Loucy (cell line): ENCODE measurements at regions not wholly inside any gene's neighbourhood (a gene's known extent, or its start where the extent isn't known, plus 50 kb on each side); places are given as distances from the start of the nearest gene placed in this dataset.

ENCODE experiments used
- H2AFZ ChIP-seq: fragments of 200-600 bp; sonication (generic); 2 replicates; pipeline ENCODE4 v1.6.0; 2016; ENCODE audit warnings: antibody characterized with exemption, mild to moderate bottlenecking, low read length, moderate library complexity
- H3F3A ChIP-seq: fragments of 200-600 bp; 2 replicates; pipeline ENCODE4 v1.6.0; 2016; ENCODE audit warnings: antibody characterized with exemption, low read depth, mild to moderate bottlenecking
- H3K27me3 ChIP-seq: fragments of 200-600 bp; sonication (generic); 2 replicates; pipeline ENCODE4 v1.6.1; 2014; ENCODE audit warnings: low read length, mild to moderate bottlenecking; ENCODE audit not compliant: insufficient read depth, poor library complexity, severe bottlenecking
- H3K36me3 ChIP-seq: fragments of 200-600 bp; sonication (generic); 2 replicates; pipeline ENCODE4 v1.6.1; 2016; ENCODE audit warnings: low read length; ENCODE audit not compliant: insufficient read depth
- H3K4me1 ChIP-seq: fragments of 200-600 bp; sonication (generic); 2 replicates; pipeline ENCODE4 v1.5.1; 2014; ENCODE audit warnings: low read length, mild to moderate bottlenecking; ENCODE audit not compliant: insufficient read depth, poor library complexity, severe bottlenecking
- H3K4me2 ChIP-seq: fragments of 200-600 bp; sonication (generic); 2 replicates; pipeline ENCODE4 v1.6.0; 2014; ENCODE audit warnings: antibody characterized with exemption, low read length, low read depth, mild to moderate bottlenecking; ENCODE audit not compliant: poor library complexity, severe bottlenecking
- H3K4me3 ChIP-seq: fragments of 200-600 bp; sonication (generic); 2 replicates; pipeline ENCODE4 v1.5.1; 2014; ENCODE audit warnings: low read length, mild to moderate bottlenecking, mixed read lengths; ENCODE audit not compliant: poor library complexity, severe bottlenecking
- H3K79me2 ChIP-seq: fragments of 200-600 bp; sonication (generic); 2 replicates; pipeline ENCODE4 v1.6.1; 2014; ENCODE audit warnings: low read length; ENCODE audit not compliant: insufficient read depth
- H3K9ac ChIP-seq: fragments of 200-600 bp; sonication (generic); 2 replicates; pipeline ENCODE4 v1.6.0; 2014; ENCODE audit warnings: mild to moderate bottlenecking, low read depth, low read length, moderate library complexity; ENCODE audit not compliant: poor library complexity, severe bottlenecking
- H3K9me2 ChIP-seq: fragments of 200-600 bp; sonication (generic); replicated peaks from 2 replicates; pipeline ENCODE4 v1.6.1; 2016; ENCODE audit warnings: low read depth, low read length, mixed read lengths
- H3K9me3 ChIP-seq: fragments of 200-600 bp; sonication (generic); 2 replicates; pipeline ENCODE4 v1.6.1; 2014; ENCODE audit warnings: mild to moderate bottlenecking, antibody characterized with exemption, low read length, low read depth; ENCODE audit not compliant: insufficient read depth
- H4K20me1 ChIP-seq: fragments of 200-600 bp; sonication (generic); 2 replicates; pipeline ENCODE4 v1.6.0; 2014; ENCODE audit warnings: antibody characterized with exemption, low read length, mild to moderate bottlenecking; ENCODE audit not compliant: insufficient read depth, poor library complexity, severe bottlenecking
- EZH2phosphoT487 ChIP-seq: fragments of 200-600 bp; IDR thresholded peaks from 2 replicates; pipeline ENCODE4 v1.6.1; 2018; ENCODE audit warnings: antibody characterized with exemption, mild to moderate bottlenecking, moderate library complexity, borderline replicate concordance
- TF ChIP-seq, protein P1 (sequence below): fragments of 200-600 bp; sonication (generic); conservative IDR thresholded peaks from 2 replicates; pipeline ENCODE4 v1.5.1; 2014; ENCODE audit warnings: mild to moderate bottlenecking, antibody characterized with exemption, low read length

DNA sequence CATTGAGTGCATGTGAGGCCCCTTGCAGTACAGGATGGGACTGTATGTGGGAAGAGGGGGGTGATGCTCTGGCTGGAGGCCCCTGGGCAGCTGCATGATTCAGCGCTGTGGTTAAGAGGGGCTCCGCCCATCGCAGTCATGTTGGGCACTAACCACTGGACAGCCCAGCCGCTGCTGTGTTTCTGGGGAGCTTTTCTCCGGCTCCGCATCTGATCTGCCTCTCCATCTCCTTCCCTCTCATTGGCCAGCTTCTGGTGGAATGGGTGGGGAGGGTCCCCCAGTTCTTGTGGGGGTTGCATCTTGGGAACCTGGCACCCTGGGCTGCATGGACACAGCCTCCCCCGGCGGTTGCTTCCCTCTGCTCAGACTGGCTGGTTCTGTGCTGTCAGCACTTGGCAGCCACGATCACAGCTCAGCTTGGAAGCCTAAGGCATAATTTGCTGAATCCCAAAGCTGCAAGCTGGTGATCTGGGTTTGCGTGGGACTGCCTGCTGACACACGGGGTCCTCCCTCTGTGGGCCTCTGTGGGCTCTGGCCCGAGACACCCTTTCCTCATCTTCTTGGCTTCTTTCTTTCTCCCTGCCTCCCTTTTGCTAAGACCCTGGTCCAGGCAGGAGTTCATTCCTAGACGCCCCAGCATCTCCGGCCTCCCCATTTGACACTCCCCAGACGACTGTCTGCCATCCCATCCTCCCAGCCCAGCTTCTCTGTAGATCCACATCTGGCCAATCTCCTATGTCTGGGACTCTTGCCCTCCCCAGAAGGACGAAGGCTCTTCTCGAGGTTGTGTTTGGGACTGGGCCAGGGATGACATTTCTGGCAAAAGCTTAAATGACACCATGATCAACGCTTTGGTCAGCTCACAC, 168.3 kb downstream of the SEC14L1 start:
- no peaks in the 10 kb centered on the region for H4K20me1 ChIP-seq

DNA sequence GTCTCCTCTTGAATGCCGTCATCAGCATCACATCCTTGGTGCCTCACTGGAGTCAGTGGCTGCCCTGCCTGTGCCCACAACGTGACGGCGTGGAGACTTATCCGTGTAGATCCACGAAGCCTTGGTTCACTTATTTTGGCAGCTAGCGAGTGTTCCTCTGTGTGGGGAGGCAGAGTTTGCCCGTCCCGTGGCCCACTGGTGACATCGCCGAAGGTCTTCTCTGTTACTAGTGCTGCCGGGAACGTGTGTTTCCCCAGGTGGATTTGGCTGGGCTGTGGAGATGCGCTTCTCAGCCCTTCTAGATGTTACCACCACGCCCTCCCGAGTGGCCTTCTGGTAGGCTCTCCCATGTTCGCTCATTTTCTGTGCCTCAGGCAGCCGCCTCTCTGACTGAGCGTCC, 169.6 kb downstream of the SEC14L1 start:
- Histone ChIP-seq H2AFZ (no peak overlapping the region), H3K27me3 (no peaks in the 10 kb centered on the region), H4K20me1 (no peaks in the 10 kb centered on the region), H3K9ac (no peak overlapping the region), H3K4me3 (no peak overlapping the region), H3K9me2 (no peaks in the 10 kb centered on the region), H3F3A (no peaks in the 10 kb centered on the region), H3K4me1 (peaks cover 2% of the 10 kb centered on the region), H3K79me2 (no peaks in the 10 kb centered on the region), H3K36me3 (no peaks in the 10 kb centered on the region), H3K4me2 (no peak overlapping the region), H3K9me3 (no peaks in the 10 kb centered on the region)
- TF ChIP-seq, protein P1, sequence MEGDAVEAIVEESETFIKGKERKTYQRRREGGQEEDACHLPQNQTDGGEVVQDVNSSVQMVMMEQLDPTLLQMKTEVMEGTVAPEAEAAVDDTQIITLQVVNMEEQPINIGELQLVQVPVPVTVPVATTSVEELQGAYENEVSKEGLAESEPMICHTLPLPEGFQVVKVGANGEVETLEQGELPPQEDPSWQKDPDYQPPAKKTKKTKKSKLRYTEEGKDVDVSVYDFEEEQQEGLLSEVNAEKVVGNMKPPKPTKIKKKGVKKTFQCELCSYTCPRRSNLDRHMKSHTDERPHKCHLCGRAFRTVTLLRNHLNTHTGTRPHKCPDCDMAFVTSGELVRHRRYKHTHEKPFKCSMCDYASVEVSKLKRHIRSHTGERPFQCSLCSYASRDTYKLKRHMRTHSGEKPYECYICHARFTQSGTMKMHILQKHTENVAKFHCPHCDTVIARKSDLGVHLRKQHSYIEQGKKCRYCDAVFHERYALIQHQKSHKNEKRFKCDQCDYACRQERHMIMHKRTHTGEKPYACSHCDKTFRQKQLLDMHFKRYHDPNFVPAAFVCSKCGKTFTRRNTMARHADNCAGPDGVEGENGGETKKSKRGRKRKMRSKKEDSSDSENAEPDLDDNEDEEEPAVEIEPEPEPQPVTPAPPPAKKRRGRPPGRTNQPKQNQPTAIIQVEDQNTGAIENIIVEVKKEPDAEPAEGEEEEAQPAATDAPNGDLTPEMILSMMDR, result no peak
- no peak for TF ChIP-seq EZH2phosphoT487

More for the DNA sequence above, 168.3 kb downstream of the SEC14L1 start:
- no peak overlapping the region for H2AFZ ChIP-seq
- no peak overlapping the region for H3K4me2 ChIP-seq
- TF ChIP-seq EZH2phosphoT487, result no peak
- TF ChIP-seq, protein P1, result no peak
- no peaks in the 10 kb centered on the region for H3K9me2 ChIP-seq
- H3K4me1 ChIP-seq, result peaks cover 2% of the 10 kb centered on the region
- no peaks in the 10 kb centered on the region for H3F3A ChIP-seq
- H3K79me2 ChIP-seq, result no peaks in the 10 kb centered on the region
- no peaks in the 10 kb centered on the region for H3K36me3 ChIP-seq
- no peak overlapping the region for H3K9ac ChIP-seq
- no peak overlapping the region for H3K4me3 ChIP-seq
- no peaks in the 10 kb centered on the region for H3K9me3 ChIP-seq
- H3K27me3 ChIP-seq, result no peaks in the 10 kb centered on the region

DNA sequence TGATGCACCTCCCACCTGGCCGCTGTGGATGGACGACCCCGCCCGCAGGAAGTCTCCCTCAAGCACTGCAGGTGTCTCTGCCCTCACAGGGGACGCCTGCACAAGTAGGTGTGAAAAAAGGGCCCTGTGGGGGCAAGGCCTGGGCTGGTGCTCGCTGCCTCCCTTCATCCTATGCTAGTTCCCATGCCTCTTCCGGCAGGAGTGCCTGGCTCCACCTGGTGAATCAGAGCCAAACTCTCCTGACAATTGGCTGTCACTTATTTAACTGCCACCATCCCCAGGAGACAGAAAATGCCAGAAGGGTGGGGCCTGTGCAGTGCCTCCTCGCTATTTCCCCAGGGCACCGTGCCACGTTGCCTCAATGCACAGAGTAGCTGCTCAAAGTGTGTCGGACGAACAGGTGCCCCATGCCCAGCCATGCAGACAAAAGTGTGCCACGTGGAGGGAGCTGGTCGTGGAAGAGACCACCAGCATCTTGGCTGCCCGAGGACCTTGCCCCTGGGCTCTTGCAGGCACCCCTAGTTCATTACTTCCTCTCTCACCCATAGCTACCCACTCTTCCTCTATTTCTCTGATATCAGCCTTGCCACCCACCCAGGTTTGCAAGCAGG, 170.7 kb downstream of the SEC14L1 start:
- no peak overlapping the region for H3K4me2 ChIP-seq

More for the DNA sequence above, 170.7 kb downstream of the SEC14L1 start:
- no peak for TF ChIP-seq EZH2phosphoT487
- TF ChIP-seq, protein P1, result no peak
- no peaks in the 10 kb centered on the region for H3K9me2 ChIP-seq
- H3K9me3 ChIP-seq, result no peaks in the 10 kb centered on the region
- H3F3A ChIP-seq, result no peaks in the 10 kb centered on the region
- no peaks in the 10 kb centered on the region for H4K20me1 ChIP-seq
- no peak overlapping the region for H2AFZ ChIP-seq
- no peaks in the 10 kb centered on the region for H3K27me3 ChIP-seq
- H3K4me3 ChIP-seq, result no peak overlapping the region
- no peaks in the 10 kb centered on the region for H3K79me2 ChIP-seq
- H3K9ac ChIP-seq, result no peak overlapping the region
- H3K36me3 ChIP-seq, result no peaks in the 10 kb centered on the region
- H3K4me1 ChIP-seq, result peaks cover 6% of the 10 kb centered on the region
